ENCODE measurements at regions not wholly inside any gene's neighbourhood (a gene's known extent, or its start where the extent isn't known, plus 50 kb on each side); places are given as distances from the start of the nearest gene placed in this dataset.

DNA sequence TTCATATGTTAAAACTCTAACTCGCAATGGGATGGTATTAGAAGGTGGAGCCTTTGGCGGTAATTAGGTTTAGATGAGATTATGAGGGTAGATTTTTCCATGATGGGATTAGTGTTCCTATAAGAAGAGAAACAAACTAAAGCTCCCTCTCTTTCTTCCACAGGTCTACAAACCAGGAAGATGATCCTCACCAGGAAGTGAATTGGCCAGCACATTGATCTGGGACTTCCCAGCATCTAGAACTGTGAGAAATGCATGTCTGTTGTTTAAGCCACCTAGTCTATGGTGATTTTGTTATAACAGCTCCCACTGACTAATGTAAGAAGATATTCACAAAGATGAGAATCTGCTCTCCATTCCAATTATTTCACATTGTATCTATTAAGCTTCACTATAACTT is 2266.9 kb downstream of the PCDH7 start:
- DNase-seq (ENCODE audit: low spot score), result no peak

DNA sequence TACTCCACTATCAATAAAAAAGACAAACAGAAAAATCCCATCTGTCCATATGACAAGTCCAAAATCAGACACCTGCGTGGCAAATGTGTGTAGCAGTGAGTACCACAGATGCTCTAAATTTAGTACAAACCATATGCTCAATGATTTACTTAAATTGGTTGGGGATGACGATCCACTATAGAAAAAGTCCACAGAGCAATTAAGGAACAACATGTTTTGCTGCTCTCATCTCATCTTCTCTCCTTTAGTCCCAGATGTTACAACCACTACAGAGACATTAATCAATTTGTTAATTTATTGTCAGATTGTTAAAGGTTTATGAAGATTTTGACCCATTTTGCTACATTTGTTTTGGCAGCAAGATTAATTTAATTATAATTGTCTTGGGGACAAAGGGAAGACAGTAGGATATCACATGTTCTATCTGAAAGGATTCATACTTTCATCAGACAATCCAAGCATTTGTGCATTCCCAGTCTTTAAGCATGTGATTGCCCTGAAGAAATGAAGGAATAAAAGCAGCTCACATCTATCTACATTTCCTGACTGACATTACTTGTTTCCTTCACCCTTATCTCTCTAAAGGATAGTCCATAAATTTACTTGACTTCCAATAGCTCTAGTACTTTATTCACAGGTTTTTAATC is 2268.1 kb downstream of the PCDH7 start:
- DNase-seq (ENCODE audit: low spot score), result no peak

DNA sequence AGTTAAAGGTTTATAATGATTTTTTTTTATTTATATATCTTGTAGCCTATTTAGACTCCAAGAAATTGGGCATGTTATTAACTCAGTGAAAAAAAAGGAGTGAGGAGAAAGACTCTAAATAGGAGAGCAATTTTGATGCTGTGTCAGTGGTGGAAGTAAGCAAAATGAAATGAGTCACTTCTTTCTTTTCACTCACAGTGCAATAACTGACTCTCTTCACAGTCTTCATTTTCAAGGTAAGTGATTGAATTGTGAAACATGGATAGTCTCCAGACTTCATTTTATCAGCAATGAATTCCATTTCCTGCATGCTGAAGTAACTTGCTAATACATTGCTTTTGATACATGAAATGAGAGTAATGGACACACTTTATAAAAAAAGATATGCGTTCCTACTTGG is 2271.5 kb downstream of the PCDH7 start:
- no peak for DNase-seq (ENCODE audit: low spot score)

DNA sequence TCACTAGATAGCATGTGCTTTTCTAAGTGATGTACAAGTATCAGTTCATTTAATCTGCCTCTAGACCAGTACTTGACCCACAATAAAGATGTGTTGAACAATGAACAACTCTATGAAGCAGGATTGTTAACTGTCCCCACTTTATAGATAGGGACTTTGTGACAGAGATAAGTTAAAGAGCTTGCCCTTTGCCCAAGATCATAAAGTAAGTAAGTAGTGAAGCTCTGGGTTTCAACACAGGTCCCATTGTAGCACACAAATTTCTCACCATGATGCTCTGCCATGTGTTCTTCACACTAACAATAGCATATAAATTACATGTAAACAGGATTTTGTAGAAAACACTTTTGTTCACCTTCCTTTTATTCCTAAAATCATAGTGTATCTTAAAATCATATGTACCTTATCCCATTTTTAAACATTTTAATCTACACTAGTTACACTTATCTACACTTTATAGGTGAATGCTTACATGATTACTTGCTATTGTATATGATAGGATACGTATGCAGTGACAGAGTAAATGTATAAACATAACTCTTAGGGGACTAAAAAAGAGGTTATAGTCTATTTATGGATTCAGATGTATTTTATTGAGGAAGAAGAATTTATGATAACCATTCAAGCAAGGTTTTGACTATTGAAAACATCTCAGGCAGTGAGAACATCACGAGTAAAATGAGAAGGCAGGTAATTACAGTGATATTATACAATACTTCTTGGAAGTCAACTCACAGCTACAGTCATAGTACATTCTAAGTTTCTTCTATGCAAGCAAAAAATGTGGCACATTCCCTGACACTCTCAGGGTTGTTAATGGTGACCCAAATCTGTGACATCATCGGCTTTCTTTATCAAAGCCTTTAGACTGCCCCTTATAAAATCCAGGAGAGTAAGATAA is 2275.1 kb downstream of the PCDH7 start:
- DNase-seq (ENCODE audit: low spot score), result no peak

DNA sequence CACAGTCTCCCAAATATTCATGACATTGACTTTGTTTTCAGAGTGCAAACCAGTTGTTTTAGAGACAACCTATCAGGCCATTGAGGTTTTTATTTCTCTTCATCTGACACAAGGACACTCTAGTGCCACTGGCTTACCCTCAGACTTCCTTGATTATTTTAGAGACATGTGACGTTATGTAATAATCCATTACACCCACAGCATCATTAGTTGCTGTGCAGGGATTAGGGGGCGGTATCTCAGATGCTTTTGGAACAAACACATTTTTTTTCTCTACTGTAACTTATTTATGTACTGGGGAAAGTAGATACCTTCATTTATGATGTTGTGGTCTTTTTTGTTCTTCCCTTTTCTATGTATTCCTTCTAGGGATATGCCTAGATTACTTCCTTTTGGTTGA is 2293.1 kb downstream of the PCDH7 start:
- DNase-seq (ENCODE audit: low spot score), result no peak

DNA sequence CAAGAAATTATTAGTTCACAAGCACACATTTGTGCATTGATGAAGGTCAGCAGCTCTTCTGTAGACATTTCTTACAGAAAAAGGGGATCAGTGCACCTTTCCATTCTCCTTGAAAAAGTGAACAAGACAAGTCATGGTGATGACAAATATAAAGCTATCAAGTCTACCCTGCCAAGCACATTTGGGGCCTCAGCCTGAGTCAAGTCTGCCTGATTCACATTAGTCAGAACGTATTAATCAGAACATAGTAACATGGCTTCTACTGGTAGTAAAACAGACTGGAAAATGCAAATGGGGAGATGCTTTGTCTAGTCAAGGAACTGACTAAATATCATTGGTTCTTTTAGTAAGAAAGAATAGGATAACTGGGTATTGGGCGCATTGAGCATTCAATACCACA is 2305.1 kb downstream of the PCDH7 start:
- no peak for DNase-seq (ENCODE audit: low spot score)

DNA sequence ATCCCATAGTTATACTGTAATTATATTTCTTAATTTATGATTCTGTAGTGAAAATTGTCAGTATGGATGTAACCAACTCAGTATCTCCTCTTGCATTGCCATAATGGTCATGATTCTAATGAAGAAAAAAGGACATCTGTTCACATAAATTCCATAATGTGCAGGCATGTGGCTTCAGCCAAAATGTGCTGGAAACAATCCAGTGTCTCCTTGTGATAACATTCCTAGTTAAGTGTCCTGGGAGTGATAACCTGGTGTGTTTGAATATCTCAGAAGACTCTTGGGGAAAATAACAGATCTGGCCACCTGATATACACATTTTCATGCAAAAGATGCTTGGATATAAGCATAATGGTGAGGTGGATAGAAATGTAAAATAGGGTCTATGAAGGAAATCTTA is 2309.8 kb downstream of the PCDH7 start:
- no peak for DNase-seq (ENCODE audit: low spot score)

DNA sequence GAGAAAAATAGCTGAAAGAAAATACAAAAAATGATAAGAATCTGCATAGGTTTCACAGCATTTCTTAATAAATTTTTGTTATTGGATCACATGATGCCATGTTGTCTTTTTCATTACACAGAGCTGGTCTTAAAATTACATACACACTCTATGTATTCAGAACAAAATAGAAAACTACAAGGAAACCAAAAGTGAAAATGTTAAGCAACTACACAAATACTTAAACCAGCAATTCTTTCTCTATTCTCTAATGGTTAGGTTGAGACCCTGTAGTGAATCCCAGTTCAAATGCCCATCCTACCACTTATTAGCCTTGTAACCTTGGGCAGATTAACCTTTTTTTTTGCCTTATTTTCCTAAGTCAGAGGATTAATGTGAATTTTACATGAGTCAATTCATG is 2311.2 kb downstream of the PCDH7 start:
- DNase-seq (ENCODE audit: low spot score), result no peak

DNA sequence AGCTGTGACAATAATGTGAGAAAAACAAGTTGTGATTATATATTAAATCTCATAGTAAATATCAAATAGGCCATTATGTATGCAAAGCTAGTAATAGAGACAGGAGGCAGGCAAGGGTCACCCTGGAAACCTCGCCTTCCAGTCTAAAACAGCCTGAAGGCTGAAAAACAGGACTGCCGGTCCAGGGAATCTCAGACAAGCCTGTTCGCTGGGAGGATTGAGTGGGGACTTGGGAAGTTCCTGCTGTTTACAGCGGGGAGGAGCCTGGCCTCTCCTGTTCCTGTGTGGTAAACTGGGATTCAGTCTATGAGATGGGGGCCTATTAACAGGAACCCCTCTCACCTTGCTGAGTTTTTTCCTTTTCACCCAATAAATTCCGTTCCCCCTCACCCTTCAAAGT is 2317.3 kb downstream of the PCDH7 start:
- DNase-seq (ENCODE audit: low spot score), result no peak

DNA sequence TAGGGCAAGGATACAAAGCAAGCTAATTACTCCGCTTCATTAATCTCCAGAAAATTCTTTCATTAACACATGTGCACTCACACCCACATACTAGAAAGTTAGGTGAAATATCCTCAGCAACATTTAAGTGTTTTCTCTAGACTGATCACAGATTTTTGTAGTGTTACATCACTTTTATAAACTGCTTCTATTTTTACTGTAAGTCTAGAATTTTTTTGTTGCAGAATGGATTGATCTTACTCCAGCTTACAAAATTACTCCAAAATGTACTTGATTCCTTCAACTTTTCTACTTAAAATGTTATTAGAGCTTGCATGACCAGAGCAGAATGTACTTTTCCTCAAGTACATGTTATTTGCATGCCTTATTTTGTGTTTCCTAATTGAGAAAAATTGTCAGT is 2325.2 kb downstream of the PCDH7 start:
- no peak for DNase-seq (ENCODE audit: low spot score)

DNA sequence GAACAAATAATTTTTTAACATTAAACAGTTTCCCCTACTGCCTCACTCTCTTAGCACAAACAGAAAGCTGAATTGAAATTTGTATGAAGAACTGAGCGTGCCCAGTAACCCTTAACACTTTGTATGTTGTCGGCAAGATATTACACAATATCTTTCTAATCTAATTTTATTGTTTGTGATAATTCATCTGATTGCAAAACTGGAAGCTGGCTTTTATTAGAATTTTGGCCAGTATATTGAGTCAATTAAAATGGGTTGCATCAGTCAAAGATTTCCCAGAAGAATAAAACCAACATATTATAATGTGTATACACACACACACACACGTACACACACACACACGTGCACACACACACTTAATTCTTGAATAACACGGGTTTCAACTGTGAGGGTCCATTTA is 2332.1 kb downstream of the PCDH7 start:
- DNase-seq (ENCODE audit: low spot score), result no peak

DNA sequence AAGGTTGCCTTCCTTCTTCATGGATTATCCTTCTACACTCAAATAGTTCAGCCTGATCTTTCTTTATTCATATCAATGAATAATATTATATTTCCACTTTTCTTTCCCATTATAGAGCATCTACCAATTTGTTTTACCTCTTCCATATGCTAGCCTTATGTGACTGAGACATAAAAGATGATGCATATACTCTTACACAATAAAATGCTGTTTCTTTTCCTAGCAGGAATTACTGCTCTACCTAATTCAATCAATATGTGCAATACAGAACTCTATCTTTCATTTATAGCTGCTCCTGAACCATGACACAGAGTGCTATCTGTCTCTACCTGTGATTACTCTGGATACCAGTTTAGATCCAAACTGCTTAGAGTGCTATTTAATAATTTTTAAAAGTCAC is 2334.0 kb downstream of the PCDH7 start:
- no peak for DNase-seq (ENCODE audit: low spot score)

DNA sequence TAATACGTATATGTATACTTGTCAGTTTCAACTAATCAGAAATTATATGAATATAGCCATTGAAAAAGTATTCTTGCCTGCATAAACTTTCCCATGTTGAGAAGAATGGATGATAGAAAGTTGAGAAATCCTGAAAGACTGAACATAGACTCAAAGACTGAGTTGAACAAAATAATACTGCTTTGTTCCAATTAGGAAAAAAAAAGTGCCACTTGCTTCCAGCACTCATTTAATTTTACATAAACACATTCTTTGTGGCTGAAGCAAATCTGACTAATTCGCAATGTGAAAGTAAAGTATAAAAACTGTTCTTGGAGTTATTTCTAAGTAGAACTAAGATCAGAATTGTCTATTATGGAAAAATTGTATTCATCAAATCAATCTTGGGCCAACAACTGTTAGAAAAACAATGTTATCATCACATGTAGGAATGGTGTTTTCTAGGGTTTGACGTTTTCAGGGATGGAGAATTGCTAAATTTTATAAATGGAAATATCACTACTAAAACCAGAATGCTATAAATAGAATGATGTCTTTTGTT is 2334.6 kb downstream of the PCDH7 start:
- DNase-seq (ENCODE audit: low spot score), result no peak

DNA sequence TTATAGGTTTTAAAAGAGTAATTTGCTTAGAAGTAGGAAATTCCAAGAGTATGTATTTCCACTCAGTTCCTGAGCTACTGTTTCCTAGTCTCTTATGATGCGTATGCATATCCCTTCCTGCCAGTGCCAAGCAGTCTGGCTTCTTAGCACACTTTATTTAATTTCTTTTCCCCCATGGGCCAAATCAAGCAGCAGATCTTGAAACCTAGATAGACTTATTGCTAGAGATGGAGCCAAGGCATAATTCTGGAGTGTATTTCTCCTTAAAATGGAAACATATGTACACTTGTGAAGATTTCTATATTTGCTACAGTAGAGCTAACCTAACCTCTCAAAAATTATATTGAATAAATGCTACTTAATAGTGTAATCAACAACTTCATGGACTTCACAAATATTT is 2337.6 kb downstream of the PCDH7 start:
- no peak for DNase-seq (ENCODE audit: low spot score)

DNA sequence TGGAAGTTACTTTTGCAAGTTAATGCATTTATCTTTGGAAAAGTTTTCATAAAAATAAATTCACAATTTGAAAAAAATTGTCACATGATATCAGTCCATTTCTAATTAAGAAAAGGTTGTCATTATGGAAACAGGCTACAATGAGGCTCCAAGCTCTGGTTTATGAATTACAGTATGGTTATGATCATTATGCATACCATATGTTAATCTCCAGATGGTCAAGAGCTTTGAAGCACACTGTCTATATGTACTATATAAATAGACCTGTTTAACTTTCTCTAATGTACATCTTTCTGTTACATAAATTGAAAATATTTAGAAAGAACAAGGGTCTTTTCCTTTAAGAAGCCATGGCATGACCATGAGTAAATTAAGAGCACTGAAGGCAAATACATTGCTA is 2338.8 kb downstream of the PCDH7 start:
- no peak for DNase-seq (ENCODE audit: low spot score)

DNA sequence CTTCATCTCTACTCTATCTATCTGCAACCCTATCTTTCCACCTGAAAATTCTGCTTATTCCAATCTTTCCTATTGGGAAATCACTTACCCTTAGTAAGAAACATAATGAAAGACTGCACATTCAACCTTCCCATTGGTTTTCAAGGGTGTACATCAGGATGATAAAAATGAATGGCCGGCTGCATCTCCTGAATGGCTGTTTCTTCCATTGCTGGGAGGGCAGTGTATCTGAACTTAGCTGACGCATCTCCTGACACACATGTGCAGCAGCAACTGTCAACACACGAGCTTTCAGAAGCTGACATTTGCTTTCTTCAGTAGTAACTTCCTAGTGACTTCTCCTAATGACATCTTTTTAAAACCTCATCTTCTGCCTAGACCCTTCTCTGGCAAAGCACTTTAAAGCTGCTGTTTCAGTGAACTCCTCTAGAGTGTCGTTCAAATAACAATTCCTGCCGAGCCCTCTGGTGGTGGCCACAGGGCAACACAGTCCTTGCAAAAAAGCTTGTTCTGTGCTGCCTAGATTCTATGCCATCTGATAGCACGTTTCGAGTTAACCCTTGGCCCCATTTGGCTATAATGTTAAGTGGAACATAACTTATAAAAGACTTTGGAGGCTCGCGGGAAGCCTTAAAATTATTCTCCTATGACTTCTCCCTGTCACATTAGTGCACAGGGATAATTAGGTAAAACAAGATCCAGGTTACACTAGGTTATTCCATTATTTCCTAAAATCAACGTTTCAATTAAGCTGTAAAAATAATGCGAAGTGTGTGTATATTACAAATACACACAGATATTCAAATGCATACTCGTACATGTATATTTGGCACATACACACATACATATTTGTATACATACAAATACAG is 2340.7 kb downstream of the PCDH7 start:
- DNase-seq (ENCODE audit: low spot score), result no peak

DNA sequence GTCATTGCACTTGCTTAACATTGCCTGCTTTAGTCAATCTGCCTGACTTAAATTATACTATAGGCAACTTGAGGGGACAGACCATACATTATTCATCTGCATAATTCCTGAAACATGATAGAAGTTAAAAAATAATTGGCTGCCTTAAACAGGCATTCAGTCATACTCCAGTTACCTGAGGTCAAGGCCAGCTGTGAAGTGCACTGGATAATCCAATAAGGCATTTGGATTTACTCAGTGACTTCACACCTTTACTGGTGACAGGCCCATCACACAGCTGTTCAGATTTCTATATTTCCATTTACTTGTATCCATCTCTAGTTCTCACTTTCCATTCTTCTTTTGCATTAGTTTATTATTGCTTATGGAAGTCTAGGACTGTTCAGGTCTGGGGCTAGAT is 2341.6 kb downstream of the PCDH7 start:
- DNase-seq (ENCODE audit: low spot score), result no peak

DNA sequence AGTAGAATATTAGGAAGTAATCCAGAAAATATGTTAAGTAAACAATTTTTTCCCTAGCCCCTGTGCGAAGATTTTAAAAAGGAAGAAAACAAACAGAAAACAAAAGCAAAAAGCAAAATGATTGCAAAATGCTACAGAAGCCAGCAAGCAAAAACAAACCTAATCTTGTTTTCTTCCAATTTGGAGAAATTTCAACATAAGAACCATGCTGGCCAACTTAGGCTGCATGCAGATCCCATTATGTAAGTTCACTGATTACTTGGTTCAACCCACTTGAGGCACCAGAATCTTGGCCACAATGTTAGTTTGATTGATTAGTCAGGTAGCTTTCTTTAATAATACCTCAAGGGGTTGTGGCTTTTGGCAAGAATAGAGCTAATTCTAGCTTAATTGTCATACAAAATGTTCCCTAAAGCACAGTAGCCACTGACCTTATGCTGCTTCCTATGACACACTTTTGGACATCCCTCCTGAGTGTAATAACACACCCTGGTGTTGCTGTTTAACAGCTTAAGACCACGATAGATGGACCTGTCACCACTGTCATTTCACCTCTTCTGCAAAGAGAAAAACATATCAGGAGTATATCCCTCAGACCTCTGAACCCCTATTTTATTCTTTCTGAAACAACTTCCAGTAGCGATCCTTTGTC is 2342.1 kb downstream of the PCDH7 start:
- no peak for DNase-seq (ENCODE audit: low spot score)

DNA sequence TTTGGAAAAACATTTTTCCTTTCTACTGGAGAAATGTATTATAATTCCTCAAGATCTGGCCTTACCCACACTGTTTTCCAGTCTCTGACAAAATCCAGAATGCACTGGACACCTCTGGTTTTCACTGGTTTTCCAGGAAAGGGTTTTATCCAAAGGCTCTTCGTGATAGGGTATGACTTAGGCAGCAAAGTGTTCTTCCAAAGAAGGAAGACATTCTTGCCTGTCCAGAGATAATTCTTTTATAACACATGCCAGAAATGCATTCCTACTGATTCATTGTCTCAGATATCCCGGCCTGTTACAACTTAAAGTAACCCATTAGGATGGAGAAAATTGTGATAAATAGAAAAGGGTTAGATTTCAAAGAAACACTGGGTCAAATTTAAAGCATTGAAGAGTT is 2343.1 kb downstream of the PCDH7 start:
- no peak for DNase-seq (ENCODE audit: low spot score)

DNA sequence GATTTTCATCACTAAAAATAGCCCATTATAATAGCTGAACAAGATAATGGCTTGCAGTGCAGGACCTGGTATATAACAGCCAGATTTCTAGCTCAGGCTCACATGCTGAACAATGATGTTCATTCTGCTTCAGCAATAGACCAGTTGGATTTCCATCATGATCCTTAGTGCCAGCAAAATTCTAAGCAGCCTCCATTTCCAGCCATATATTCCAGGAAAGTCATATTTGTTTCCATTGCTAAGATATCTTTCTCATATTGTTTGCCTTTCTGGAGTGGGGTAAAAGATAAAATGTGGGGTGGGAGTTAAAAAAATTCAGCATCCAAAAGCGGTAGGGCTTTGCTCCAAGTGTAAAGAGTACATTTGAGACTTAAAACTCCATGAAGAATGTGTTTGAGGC is 2344.1 kb downstream of the PCDH7 start:
- DNase-seq (ENCODE audit: low spot score), result no peak

DNA sequence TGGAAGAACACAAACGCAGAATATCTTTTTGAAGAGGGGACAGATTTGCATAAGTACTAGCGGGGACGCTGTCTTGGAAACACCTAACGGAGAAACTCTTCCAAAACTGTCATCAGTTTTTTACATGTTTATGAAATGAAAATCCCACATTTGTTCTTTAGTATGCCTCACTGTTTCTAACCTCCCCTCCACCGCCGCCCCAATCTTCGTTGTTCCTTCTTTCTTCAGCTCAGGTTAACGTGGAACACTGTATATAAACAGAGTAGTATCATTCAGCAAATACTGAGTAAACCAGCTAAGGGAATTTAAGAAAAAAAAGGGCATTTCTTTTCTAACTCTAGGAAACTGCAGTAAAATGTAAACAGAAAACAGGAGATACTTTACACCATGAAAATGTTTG is 2345.6 kb downstream of the PCDH7 start:
- DNase-seq (ENCODE audit: low spot score), result no peak

DNA sequence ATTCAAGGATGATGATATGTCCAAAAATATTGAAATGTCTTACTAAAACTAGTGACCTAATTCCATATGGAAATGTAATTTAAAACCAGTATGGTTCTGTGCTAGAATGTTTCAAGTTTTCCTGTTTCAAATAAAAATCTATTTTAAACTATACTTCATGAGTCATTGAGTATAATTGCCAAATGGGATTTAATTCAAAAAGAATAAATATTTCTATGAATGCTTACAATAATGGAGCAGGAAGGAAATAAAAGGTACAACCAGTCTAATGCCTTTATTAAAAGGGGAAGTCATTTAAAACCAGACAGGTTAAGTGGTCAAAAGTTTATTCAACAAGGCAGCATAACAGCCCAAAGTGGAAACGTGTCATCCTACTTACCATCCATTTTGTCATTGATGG is 2347.1 kb downstream of the PCDH7 start:
- DNase-seq (ENCODE audit: low spot score), result no peak
